SK-N-SH (cell line): ENCODE measurements at regions not wholly inside any gene's neighbourhood (a gene's known extent, or its start where the extent isn't known, plus 50 kb on each side); places are given as distances from the start of the nearest gene placed in this dataset.

Experiments
- CTCF ChIA-PET: fragments of 300-600, 350-600 bp; formaldehyde crosslinking; extraction: SDS; loops from one replicate; lab custom pipeline; 2021; lab: Yijun Ruan, JAX
- POLR2A ChIA-PET: fragments of 350-600 bp; sonication (Branson Sonifier 250); formaldehyde crosslinking; extraction: SDS; loops from one replicate; lab custom pipeline; 2020; ENCODE audit warnings: antibody characterized with exemption, inconsistent platforms; lab: Yijun Ruan, JAX
- DNase-seq: peaks from one replicate; pipeline ENCODE4 v3.0.0; 2012
- H2AFZ ChIP-seq: fragments of 200-600 bp; sonication (generic); 2 replicates; pipeline ENCODE4 v1.8.1; 2016; ENCODE audit warnings: antibody characterized with exemption, mild to moderate bottlenecking, low read depth
- H3F3A ChIP-seq: fragments of 200-600 bp; sonication (generic); replicated peaks from 2 replicates; pipeline ENCODE3; 2016; ENCODE audit warnings: antibody characterized with exemption, mild to moderate bottlenecking; ENCODE audit not compliant: insufficient read depth
- H3K27ac ChIP-seq, 2 experiments: fragments of 200-500 bp in 1 of 2; fragments of 200-600 bp in 1 of 2; sonication (Bioruptor generic) in 1 of 2; sonication (generic), shearing (Covaris generic) in 1 of 2; 2 replicates each; pipeline versions ENCODE4 v1.5.1 to v1.6.1; 2014 to 2016; ENCODE audit warnings: low read depth in 2 of 2, inconsistent platforms in 1 of 2, low read length in 1 of 2, mild to moderate bottlenecking in 1 of 2, mixed read lengths in 1 of 2
- H3K27me3 ChIP-seq: fragments of 200-600 bp; sonication (generic), shearing (Covaris generic); 2 replicates; pipeline ENCODE4 v1.6.1; 2016; ENCODE audit warnings: mixed run types; ENCODE audit not compliant: insufficient read depth
- H3K36me3 ChIP-seq, 2 experiments: fragments of 200-500 bp in 1 of 2; fragments of 200-600 bp in 1 of 2; sonication (Bioruptor generic) in 1 of 2; sonication (generic) in 1 of 2; replicated peaks in 1 of 2; 2 replicates each; pipeline versions ENCODE3 to v1.5.1; 2014 to 2016; ENCODE audit warnings: low read length in 1 of 2, mild to moderate bottlenecking in 1 of 2; ENCODE audit not compliant: insufficient read depth in 2 of 2, control insufficient read depth in 1 of 2
- H3K4me1 ChIP-seq, 2 experiments: fragments of 200-500 bp in 1 of 2; fragments of 200-600 bp in 1 of 2; sonication (Bioruptor generic) in 1 of 2; sonication (generic), shearing (Covaris generic) in 1 of 2; 2 replicates each; pipeline versions ENCODE4 v1.5.1 to v1.6.1; 2014 to 2016; ENCODE audit warnings: low read depth in 1 of 2, low read length in 1 of 2, mixed run types in 1 of 2; ENCODE audit not compliant: insufficient read depth in 2 of 2, control insufficient read depth in 1 of 2
- H3K4me2 ChIP-seq: fragments of 200-600 bp; sonication (generic), shearing (Covaris generic); 2 replicates; pipeline ENCODE4 v1.6.1; 2017; ENCODE audit warnings: mixed run types
- H3K4me3 ChIP-seq, 2 experiments: fragments of 200-500 bp in 1 of 2; fragments of 200-600 bp in 1 of 2; sonication (Bioruptor generic) in 1 of 2; sonication (generic), shearing (Covaris generic) in 1 of 2; 2 replicates each; pipeline versions ENCODE4 v1.5.1 to v1.8.1; 2014 to 2016; ENCODE audit warnings: low read depth in 2 of 2, inconsistent platforms in 1 of 2, low read length in 1 of 2, mild to moderate bottlenecking in 1 of 2, mixed read lengths in 1 of 2, moderate library complexity in 1 of 2
- H3K79me2 ChIP-seq: fragments of 200-600 bp; sonication (generic); 2 replicates; pipeline ENCODE4 v1.8.1; 2017; ENCODE audit warnings: mild to moderate bottlenecking; ENCODE audit not compliant: insufficient read depth
- H3K9ac ChIP-seq: fragments of 200-600 bp; sonication (generic); 2 replicates; pipeline ENCODE4 v1.6.1; 2017; ENCODE audit warnings: mixed run types
- H3K9me2 ChIP-seq: fragments of 200-600 bp; sonication (generic); 2 replicates; pipeline ENCODE4 v1.6.1; 2017; ENCODE audit warnings: mixed run types
- H3K9me3 ChIP-seq: fragments of 200-600 bp; sonication (generic); 2 replicates; pipeline ENCODE4 v1.6.1; 2017; ENCODE audit warnings: mixed run types, mild to moderate bottlenecking, moderate library complexity
- H4K20me1 ChIP-seq: fragments of 200-600 bp; sonication (generic); 2 replicates; pipeline ENCODE4 v1.6.1; 2017; ENCODE audit warnings: mild to moderate bottlenecking, mixed run types; ENCODE audit not compliant: insufficient read depth
- CHD2 ChIP-seq: fragments of 150-350 bp; IDR thresholded peaks from 2 replicates; pipeline ENCODE4 v1.6.1; 2018; ENCODE audit warnings: low read length; ENCODE audit not compliant: partially characterized antibody
- ELF1 ChIP-seq: IDR thresholded peaks from 2 replicates; pipeline ENCODE4 v1.4.0; 2012
- FOXM1 ChIP-seq: IDR thresholded peaks from 2 replicates; pipeline ENCODE4 v1.4.0; 2012; ENCODE audit warnings: low read depth, mild to moderate bottlenecking
- IRF3 ChIP-seq: fragments of 150-350 bp; IDR thresholded peaks from 2 replicates; pipeline ENCODE4 v1.6.1; 2016; ENCODE audit warnings: mild to moderate bottlenecking, low read depth, low read length
- NRF1 ChIP-seq: IDR thresholded peaks from 2 replicates; pipeline ENCODE4 v1.6.1; 2012; ENCODE audit warnings: low read depth, mild to moderate bottlenecking, low read length
- PBX3 ChIP-seq: IDR thresholded peaks from 2 replicates; pipeline ENCODE4; 2012
- RAD21 ChIP-seq: IDR thresholded peaks from 2 replicates; pipeline ENCODE4 v1.6.1; 2012; ENCODE audit warnings: mild to moderate bottlenecking, low read length
- RCOR1 ChIP-seq: fragments of 150-350 bp; IDR thresholded peaks from 2 replicates; pipeline ENCODE4 v1.6.1; 2017; ENCODE audit warnings: antibody characterized with exemption, low read length
- TAF1 ChIP-seq: IDR thresholded peaks from 2 replicates; pipeline ENCODE4 v1.6.1; 2012; ENCODE audit warnings: low read depth, mild to moderate bottlenecking, low read length, moderate library complexity, borderline replicate concordance
- whole genome bisulfite sequencing: methylation state at CpG from one replicate; pipeline ENCODE4 v1.1.6; 2017; ENCODE audit warnings: low lambda C conversion rate; 5-methylcytosine and 5-hydroxymethylcytosine counted together
- TF ChIP-seq, protein P1 (sequence below): IDR thresholded peaks from 2 replicates; pipeline ENCODE4 v1.4.0; 2012; ENCODE audit warnings: low read depth

DNA sequence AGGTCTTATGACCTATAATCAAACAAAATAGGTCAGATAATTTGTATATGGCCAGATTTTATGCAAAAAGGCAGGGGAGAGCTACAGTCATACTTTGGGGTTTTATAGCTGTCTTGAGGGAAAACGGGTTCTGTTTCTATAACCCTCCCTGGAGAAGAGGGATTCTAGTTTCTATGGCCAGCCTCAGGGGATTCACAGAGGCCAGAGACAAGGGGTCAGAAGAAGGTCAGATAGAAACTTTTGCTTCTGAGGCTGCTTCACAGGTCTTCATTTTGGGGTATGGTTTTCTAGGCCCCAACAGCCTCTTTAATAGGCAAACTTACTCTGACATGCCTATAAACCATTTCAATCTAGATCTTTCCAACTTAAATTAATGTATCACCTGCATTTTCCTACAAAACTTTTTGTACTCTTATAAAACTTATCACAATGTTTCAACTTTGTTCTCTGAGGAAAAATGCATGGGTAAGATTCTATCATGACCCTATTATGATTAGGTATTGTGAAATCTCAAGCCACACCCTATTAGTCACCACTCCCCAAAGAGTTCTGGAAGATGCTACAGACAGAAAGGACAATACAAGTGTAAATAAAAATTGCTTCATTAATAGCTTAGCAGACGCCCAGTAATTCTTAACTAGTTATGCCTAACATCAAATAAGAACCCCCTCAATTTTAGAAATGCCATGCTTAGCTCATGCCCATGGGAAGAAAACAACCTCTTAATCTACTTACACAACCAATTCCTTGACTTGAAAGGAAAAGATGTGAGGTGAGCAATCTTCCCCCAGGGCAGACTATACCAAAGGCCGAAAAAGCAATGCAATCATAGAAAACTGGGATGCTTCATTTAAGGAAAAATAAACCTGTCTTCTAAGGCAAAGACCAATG is 396.6 kb downstream of the TLR4 start:
- Histone ChIP-seq H3F3A (no peaks in the 10 kb centered on the region), H3K79me2 (no peaks in the 10 kb centered on the region), H4K20me1 (no peaks in the 10 kb centered on the region), H3K9me2 (no peaks in the 10 kb centered on the region), H3K4me2 (no peak overlapping the region), H3K36me3 (no peaks in the 10 kb centered on the region), H3K27ac (no peak overlapping the region), H3K4me3 (no peak overlapping the region), H3K9me3 (no peaks in the 10 kb centered on the region), H3K27me3 (no peaks in the 10 kb centered on the region), H2AFZ (no peak overlapping the region), H3K9ac (no peak overlapping the region), H3K4me1 (no peaks in the 10 kb centered on the region)
- CTCF ChIA-PET, result no interaction called here
- POLR2A ChIA-PET, result no interaction called here
- DNase-seq, result no peak
- WGBS, result 17% methylated on average over 3 of the region's 3 CpGs
- TF ChIP-seq CHD2, result no peak
- no peak for TF ChIP-seq TAF1
- no peak for TF ChIP-seq NRF1
- no peak for TF ChIP-seq PBX3
- TF ChIP-seq ELF1, result no peak
- TF ChIP-seq RCOR1, result no peak
- no peak for TF ChIP-seq IRF3
- TF ChIP-seq RAD21, result no peak
- TF ChIP-seq, protein P1, sequence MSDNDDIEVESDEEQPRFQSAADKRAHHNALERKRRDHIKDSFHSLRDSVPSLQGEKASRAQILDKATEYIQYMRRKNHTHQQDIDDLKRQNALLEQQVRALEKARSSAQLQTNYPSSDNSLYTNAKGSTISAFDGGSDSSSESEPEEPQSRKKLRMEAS, result no peak
- TF ChIP-seq FOXM1, result no peak

DNA sequence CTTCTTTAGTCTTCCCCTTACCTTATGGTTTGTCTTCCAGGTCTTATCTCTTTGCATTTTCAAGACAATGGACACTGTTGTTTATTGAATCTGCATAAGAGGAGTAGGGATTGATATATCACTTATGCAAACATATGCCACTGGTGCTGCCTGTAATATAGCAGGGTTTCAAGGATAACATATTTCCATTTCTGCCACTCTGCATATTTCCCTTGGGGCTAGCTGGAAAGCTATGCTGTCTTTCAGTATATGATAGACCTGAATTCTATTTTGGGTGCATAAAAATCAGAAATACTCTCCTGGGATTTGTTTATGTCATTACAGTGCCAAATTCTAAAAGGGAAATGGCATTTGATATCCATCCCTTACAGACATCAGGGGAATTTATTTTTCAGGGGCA is 400.2 kb downstream of the TLR4 start:
- Histone ChIP-seq H3K36me3 (no peaks in the 10 kb centered on the region), H3F3A (no peaks in the 10 kb centered on the region), H3K4me1 (no peaks in the 10 kb centered on the region), H3K9me3 (no peaks in the 10 kb centered on the region), H3K27me3 (no peaks in the 10 kb centered on the region), H2AFZ (no peak overlapping the region), H3K79me2 (no peaks in the 10 kb centered on the region), H3K9ac (no peak overlapping the region), H3K9me2 (no peaks in the 10 kb centered on the region), H3K4me2 (no peak overlapping the region), H4K20me1 (no peaks in the 10 kb centered on the region), H3K27ac (no peak overlapping the region), H3K4me3 (no peak overlapping the region)
- TF ChIP-seq PBX3, result no peak
- no peak for TF ChIP-seq CHD2
- no peak for TF ChIP-seq FOXM1
- ChIA-PET CTCF (no interaction called here), POLR2A (no interaction called here)
- DNase-seq, result no peak
